GM12878 (cell line): ENCODE measurements at regions not wholly inside any gene's neighbourhood (a gene's known extent, or its start where the extent isn't known, plus 50 kb on each side); places are given as distances from the start of the nearest gene placed in this dataset.

ENCODE experiments used
- EP300 ChIP-seq, 2 experiments: fragments of 150-350 bp in 1 of 2; IDR thresholded peaks; 2 replicates each; pipeline ENCODE4 v1.6.1; 2011 to 2012; ENCODE audit warnings: low read depth in 2 of 2, low read length in 2 of 2, borderline replicate concordance in 1 of 2, improper control_type of control experiment in 1 of 2, inconsistent platforms in 1 of 2; ENCODE audit not compliant: control insufficient read depth in 1 of 2
- HCFC1 ChIP-seq: fragments of 150-350 bp; IDR thresholded peaks from 2 replicates; pipeline ENCODE4 v1.6.1; 2014; ENCODE audit warnings: low read length
- HDAC6 ChIP-seq: fragments of 200-600 bp; sonication (generic); IDR thresholded peaks from one replicate; pipeline ENCODE4 v1.8.0; 2017; ENCODE audit warnings: antibody characterized with exemption; ENCODE audit not compliant: unreplicated experiment
- POLR2AphosphoS2 ChIP-seq: IDR thresholded peaks from 2 replicates; pipeline ENCODE4 v1.6.1; 2011; ENCODE audit warnings: low read depth, mild to moderate bottlenecking, low read length, improper control_type of control experiment, moderate library complexity
- POLR2AphosphoS5 ChIP-seq: IDR thresholded peaks from 2 replicates; pipeline ENCODE4 v1.6.1; 2011; ENCODE audit warnings: mild to moderate bottlenecking, low read length, inconsistent platforms
- RFX5 ChIP-seq: IDR thresholded peaks from 2 replicates; pipeline ENCODE4 v1.6.1; 2011; ENCODE audit warnings: low read depth, low read length, improper control_type of control experiment
- SIN3A ChIP-seq: IDR thresholded peaks from 2 replicates; pipeline ENCODE4 v1.6.1; 2012; ENCODE audit warnings: low read depth, low read length, improper control_type of control experiment
- SIX5 ChIP-seq: IDR thresholded peaks from 2 replicates; pipeline ENCODE4 v1.6.1; 2011; ENCODE audit warnings: mild to moderate bottlenecking, low read depth, low read length, moderate library complexity; ENCODE audit not compliant: severe bottlenecking
- SP1 ChIP-seq: IDR thresholded peaks from one replicate; pipeline ENCODE4 v1.6.1; 2011; ENCODE audit warnings: low read depth, low read length
- TF ChIP-seq, protein P1 (sequence below), 3 experiments: IDR thresholded peaks in 2 of 3; conservative IDR thresholded peaks in 1 of 3; 2 replicates each; pipeline ENCODE4 v1.5.1; 2011; ENCODE audit warnings: low read depth in 3 of 3, low read length in 3 of 3, mild to moderate bottlenecking in 3 of 3, control low read depth in 2 of 3, moderate library complexity in 2 of 3, inconsistent platforms in 1 of 3, mixed read lengths in 1 of 3; ENCODE audit not compliant: control insufficient read depth in 2 of 3, insufficient read depth in 1 of 3; ENCODE audit errors: extremely low read depth in 1 of 3
- TF ChIP-seq, protein P2 (sequence below): IDR thresholded peaks from 2 replicates; pipeline ENCODE4 v1.6.1; 2012; ENCODE audit warnings: mild to moderate bottlenecking, low read depth, low read length
- TF ChIP-seq, protein P3 (sequence below): IDR thresholded peaks from 2 replicates; pipeline ENCODE4 v1.6.1; 2011; ENCODE audit warnings: low read depth, mild to moderate bottlenecking, low read length, moderate library complexity, borderline replicate concordance; ENCODE audit errors: extremely low read depth
- TF ChIP-seq, protein P4 (sequence below): IDR thresholded peaks from 2 replicates; pipeline ENCODE4 v1.6.1; 2011; ENCODE audit warnings: mild to moderate bottlenecking, low read depth, low read length, moderate library complexity; ENCODE audit not compliant: insufficient replicate concordance
- TF ChIP-seq, protein P5 (sequence below): IDR thresholded peaks from 2 replicates; pipeline ENCODE4 v1.6.1; 2011; ENCODE audit warnings: borderline replicate concordance, low read depth, mild to moderate bottlenecking, moderate library complexity, low read length; ENCODE audit not compliant: insufficient read depth, poor library complexity, severe bottlenecking

DNA sequence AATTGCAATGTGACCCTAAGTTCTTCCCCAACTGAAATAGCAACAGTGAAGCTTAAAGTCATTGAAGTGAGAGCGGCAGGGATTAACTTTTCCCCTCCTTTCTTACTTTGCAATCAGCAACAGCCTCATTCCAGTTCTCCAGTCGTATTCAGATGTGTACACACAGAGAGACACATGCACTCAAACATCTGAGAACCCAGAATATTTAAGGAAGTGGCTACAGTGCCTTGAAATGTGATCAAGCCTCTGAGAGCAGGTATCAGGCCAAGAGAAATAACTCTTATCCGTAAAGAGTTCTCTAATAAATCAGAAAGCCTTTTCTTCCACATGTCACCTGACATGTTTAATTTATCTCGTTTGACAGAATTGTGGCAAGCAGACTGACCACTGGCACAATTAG is 388.9 kb upstream of the NPVF start:
- TF ChIP-seq, protein P1, sequence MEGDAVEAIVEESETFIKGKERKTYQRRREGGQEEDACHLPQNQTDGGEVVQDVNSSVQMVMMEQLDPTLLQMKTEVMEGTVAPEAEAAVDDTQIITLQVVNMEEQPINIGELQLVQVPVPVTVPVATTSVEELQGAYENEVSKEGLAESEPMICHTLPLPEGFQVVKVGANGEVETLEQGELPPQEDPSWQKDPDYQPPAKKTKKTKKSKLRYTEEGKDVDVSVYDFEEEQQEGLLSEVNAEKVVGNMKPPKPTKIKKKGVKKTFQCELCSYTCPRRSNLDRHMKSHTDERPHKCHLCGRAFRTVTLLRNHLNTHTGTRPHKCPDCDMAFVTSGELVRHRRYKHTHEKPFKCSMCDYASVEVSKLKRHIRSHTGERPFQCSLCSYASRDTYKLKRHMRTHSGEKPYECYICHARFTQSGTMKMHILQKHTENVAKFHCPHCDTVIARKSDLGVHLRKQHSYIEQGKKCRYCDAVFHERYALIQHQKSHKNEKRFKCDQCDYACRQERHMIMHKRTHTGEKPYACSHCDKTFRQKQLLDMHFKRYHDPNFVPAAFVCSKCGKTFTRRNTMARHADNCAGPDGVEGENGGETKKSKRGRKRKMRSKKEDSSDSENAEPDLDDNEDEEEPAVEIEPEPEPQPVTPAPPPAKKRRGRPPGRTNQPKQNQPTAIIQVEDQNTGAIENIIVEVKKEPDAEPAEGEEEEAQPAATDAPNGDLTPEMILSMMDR (IDR thresholded peaks at IDR 0.05 in 2 of 3, conservative IDR thresholded peaks at IDR 0.05 in 1 of 3; ENCODE audit: control insufficient read depth in 2 of 3, extremely low read depth in 1 of 3, insufficient read depth in 1 of 3, low read depth in 3 of 3, low read length in 3 of 3), result no peak
- TF ChIP-seq POLR2AphosphoS5 (no peak), SIN3A (no peak), EP300 (IDR thresholded peaks at IDR 0.05; ENCODE audit: borderline replicate concordance in 1 of 2, control insufficient read depth in 1 of 2, low read depth in 2 of 2, low read length in 2 of 2) (no peak), SP1 (no peak), HDAC6 (no peak), RFX5 (no peak), HCFC1 (no peak), POLR2AphosphoS2 (no peak), SIX5 (no peak)
- TF ChIP-seq, protein P2, sequence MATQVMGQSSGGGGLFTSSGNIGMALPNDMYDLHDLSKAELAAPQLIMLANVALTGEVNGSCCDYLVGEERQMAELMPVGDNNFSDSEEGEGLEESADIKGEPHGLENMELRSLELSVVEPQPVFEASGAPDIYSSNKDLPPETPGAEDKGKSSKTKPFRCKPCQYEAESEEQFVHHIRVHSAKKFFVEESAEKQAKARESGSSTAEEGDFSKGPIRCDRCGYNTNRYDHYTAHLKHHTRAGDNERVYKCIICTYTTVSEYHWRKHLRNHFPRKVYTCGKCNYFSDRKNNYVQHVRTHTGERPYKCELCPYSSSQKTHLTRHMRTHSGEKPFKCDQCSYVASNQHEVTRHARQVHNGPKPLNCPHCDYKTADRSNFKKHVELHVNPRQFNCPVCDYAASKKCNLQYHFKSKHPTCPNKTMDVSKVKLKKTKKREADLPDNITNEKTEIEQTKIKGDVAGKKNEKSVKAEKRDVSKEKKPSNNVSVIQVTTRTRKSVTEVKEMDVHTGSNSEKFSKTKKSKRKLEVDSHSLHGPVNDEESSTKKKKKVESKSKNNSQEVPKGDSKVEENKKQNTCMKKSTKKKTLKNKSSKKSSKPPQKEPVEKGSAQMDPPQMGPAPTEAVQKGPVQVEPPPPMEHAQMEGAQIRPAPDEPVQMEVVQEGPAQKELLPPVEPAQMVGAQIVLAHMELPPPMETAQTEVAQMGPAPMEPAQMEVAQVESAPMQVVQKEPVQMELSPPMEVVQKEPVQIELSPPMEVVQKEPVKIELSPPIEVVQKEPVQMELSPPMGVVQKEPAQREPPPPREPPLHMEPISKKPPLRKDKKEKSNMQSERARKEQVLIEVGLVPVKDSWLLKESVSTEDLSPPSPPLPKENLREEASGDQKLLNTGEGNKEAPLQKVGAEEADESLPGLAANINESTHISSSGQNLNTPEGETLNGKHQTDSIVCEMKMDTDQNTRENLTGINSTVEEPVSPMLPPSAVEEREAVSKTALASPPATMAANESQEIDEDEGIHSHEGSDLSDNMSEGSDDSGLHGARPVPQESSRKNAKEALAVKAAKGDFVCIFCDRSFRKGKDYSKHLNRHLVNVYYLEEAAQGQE, result no peak
- TF ChIP-seq, protein P3, sequence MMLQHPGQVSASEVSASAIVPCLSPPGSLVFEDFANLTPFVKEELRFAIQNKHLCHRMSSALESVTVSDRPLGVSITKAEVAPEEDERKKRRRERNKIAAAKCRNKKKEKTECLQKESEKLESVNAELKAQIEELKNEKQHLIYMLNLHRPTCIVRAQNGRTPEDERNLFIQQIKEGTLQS, result no peak
- TF ChIP-seq, protein P4, sequence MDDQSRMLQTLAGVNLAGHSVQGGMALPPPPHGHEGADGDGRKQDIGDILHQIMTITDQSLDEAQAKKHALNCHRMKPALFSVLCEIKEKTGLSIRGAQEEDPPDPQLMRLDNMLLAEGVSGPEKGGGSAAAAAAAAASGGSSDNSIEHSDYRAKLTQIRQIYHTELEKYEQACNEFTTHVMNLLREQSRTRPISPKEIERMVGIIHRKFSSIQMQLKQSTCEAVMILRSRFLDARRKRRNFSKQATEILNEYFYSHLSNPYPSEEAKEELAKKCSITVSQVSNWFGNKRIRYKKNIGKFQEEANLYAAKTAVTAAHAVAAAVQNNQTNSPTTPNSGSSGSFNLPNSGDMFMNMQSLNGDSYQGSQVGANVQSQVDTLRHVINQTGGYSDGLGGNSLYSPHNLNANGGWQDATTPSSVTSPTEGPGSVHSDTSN, result no peak
- TF ChIP-seq, protein P5, sequence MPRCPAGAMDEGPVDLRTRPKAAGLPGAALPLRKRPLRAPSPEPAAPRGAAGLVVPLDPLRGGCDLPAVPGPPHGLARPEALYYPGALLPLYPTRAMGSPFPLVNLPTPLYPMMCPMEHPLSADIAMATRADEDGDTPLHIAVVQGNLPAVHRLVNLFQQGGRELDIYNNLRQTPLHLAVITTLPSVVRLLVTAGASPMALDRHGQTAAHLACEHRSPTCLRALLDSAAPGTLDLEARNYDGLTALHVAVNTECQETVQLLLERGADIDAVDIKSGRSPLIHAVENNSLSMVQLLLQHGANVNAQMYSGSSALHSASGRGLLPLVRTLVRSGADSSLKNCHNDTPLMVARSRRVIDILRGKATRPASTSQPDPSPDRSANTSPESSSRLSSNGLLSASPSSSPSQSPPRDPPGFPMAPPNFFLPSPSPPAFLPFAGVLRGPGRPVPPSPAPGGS, result no peak
